GM19438 (cell line): ENCODE measurements at regions not wholly inside any gene's neighbourhood (a gene's known extent, or its start where the extent isn't known, plus 50 kb on each side); places are given as distances from the start of the nearest gene placed in this dataset.

Experiments
- ATAC-seq: cut with Tn5 transposase; IDR thresholded peaks from one replicate; pipeline ENCODE4 v1.9.1; 2021; ENCODE audit warnings: low read depth; ENCODE audit not compliant: unreplicated experiment

- no peak for ATAC-seq
These were observed 250.7 kb downstream of the ARAP2 start for GRCh38 chr4:35993606-35994005.

GRCh38 chr4:36000941-36001557, 243.3 kb downstream of the ARAP2 start:
- ATAC-seq: no peak

GRCh38 chr4:36003051-36003450, 241.3 kb downstream of the ARAP2 start:
- ATAC-seq: no peak

DNA sequence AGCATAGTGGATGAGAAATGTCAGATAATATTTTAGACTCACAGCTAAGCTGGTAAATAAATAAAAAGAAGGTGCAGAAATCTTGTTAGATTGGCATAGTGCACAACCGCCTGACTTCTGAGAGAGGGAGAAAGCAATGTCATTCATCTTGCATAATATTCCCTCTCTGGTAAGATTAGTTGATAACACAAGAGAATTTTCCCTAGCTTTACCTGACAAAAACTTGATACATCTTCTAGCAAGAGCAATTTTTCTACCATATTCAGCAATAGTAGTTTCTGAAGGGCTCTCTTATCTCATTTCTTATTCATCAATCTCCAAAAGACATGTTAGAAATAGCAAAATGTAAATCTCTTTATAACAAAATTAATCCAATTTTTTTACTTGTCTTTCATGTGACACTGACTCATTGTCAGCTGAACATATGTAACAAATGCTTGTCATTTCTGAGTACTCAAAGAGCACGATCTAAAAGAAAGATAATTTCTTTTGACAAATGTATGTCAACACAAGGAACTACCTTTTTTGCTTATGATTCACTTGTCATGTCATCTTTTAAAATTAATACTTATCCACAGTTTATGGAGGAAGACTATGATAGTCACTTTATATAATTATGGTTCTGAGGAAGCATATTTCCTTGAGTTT, 240.0 kb downstream of the ARAP2 start:
- ATAC-seq: no peak

DNA sequence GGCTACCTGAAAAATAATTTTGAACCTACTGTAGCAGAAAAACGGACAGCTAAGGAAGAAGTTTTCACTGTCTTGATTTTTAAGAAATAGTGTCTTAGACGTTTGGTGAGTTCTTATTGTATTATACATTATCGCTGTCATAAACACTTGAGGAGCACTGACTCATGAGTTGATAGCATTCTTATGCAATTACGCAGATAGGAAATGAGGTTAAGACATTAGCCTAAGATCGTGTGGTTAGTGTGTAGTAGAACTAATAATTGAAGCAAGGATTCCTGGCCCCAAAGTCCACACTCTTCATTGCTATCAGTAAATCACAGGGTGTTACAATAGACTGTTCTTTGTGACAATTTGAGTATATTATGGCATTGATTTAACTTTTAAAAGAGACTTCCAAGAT, 238.1 kb downstream of the ARAP2 start:
- ATAC-seq: no peak

DNA sequence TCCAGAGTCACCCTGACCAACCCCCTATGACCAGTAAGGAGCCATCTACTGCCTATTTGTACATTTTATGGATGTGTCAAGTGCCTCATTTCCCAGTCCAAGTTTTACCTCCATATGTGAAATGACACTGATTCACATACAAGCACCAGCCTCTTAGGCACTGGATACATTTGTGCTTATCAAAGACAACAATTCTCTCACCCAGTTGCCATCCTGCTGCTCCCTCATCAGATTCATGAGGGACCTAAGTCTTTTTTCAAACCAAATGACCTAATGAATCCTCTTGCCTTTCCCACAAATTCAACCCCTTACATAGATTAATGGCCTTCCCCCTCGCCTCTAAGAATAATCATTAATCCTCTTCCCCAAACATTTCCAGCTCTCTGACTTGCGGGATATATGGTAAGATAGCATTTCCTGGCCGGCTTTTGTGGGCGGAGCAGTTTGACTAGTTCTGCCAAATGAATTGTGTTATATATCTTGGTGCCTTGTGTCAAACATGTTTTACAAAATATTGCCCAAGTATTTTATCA, 233.9 kb downstream of the ARAP2 start:
- no peak for ATAC-seq

- ATAC-seq: no peak
These were observed 232.9 kb downstream of the ARAP2 start for GRCh38 chr4:36011381-36011780.

DNA sequence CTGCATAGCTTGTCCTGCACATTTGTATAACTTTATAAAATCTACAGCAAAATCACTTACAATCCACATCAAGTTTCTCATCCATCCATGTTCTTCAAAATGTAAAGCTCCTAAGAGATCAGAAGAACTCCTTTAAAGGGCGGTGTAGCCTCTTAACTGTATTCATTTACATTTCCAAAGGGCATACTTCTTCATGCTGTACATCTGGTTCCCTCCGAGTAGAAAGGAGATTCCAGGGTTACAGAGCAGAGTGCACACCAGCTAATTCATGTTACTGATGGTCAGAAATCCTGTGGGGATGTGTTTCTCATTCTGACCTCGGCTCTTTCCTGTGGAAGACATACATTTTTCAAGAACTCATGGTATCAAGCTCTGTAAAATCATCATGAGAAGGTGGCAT, 231.8 kb downstream of the ARAP2 start:
- ATAC-seq: no peak

- no peak for ATAC-seq
These were observed 231.1 kb downstream of the ARAP2 start for GRCh38 chr4:36013206-36013605.
